HCEC 1CT (cell line): ENCODE measurements at regions not wholly inside any gene's neighbourhood (a gene's known extent, or its start where the extent isn't known, plus 50 kb on each side); places are given as distances from the start of the nearest gene placed in this dataset.

Experiments
- DNase-seq: peaks from one replicate; pipeline ENCODE4 v3.0.0-alpha.2; 2017

DNA sequence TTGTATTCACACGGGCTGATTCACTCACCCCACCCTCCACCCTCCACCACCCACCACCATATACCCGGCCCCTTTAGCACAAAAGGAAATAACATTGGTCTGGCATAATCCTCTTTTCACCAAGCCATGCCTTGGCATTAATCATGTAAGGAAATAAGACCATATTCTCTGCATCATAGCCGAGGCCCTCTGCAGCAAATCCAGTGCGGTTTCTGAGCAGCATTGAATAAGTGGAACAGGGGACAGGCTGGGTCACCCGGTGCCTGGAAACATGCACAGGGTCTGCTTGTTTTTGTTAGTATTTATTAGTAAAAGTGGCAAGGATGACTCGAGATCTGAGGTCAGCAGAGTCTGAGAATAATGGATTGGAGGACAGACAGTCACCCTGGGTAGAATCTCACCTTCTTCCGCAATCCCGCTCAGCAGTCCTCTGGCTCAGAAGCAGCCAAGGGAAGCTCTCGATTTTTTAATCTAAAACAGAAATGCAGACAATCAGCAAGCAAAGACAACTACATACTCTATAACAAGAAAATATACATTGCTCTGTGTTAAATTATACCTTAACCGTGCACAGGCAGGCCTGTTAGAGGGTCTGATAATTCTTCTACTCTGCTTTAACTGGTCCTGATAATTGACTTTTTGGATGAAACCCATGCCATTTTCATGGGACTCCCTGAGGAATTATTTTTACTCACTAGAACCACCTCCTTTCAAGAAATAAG lies 52.4 kb upstream of the CDC42BPA start:
- DNase-seq: no peak

DNA sequence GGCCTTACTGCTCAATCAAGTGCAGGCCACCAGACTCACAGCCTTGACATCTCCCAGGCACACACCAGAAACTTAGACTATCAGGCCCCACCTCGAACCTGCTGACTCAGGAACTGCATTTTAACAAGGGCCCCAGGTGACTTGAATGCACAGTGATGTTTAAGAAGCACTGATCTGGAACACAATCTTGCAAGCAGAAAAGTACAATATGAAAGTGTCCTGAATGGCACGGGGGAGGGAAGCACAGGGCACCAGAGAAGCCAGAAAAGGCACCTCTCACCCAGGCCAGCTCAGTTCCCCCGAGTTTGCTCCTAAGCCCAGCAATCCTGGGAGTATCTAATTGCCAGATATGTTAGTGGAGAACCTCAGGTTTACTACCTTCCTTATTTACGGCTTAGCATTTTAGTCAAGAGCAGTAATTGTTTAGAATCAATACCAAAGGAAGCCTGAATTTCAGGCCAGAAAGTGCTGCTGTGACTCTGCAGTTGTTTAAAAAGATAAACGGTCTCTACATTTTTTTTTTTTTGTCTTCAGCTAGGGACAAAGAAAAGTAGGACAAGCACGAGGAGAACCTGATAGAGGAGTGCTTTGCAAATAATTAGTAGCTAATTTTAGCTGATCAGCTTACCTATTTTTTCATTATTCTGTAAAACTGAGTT lies 50.9 kb upstream of the CDC42BPA start:
- DNase-seq: no peak
